Panc1 (cell line): ENCODE measurements at regions not wholly inside any gene's neighbourhood (a gene's known extent, or its start where the extent isn't known, plus 50 kb on each side); places are given as distances from the start of the nearest gene placed in this dataset.

ENCODE experiments used
- ATAC-seq: fragments of 200-7000 bp; cut with Tn5 transposase; 2 replicates; pipeline ENCODE4 v1.9.1; 2020; ENCODE audit warnings: mild to moderate bottlenecking, moderate library complexity
- BruUV-seq: library from RNA; stranded (reverse); fragments of 400-500 nt; replicated peaks from 2 replicates; lab custom pipeline; 2021; lab: Mats Ljungman, UMichigan
- CTCF ChIA-PET: fragments of 300-600 bp; sonication (Branson Sonifier 250); formaldehyde crosslinking; loops from one replicate; lab custom pipeline; 2022; ENCODE audit warnings: antibody characterized with exemption; lab: Charles Lee
- POLR2A ChIA-PET: fragments of 300-600 bp; sonication (Branson Sonifier 250); formaldehyde crosslinking; loops from one replicate; lab custom pipeline; 2022; ENCODE audit warnings: antibody characterized with exemption; lab: Charles Lee
- DNase-seq: peaks from one replicate; pipeline ENCODE4 v3.0.0-alpha.2; 2010; ENCODE audit warnings: low read depth, low spot score
- H3K27ac ChIP-seq: 2 replicates; pipeline ENCODE4 v1.5.1; 2011; ENCODE audit warnings: mild to moderate bottlenecking, low read length, inconsistent platforms
- H3K27me3 ChIP-seq: fragments of 200-500 bp; sonication (Bioruptor generic); 2 replicates; pipeline ENCODE4 v1.6.0; 2014; ENCODE audit warnings: low read length, inconsistent platforms; ENCODE audit not compliant: control insufficient read depth, insufficient read depth
- H3K36me3 ChIP-seq: fragments of 200-500 bp; sonication (Bioruptor generic); 2 replicates; pipeline ENCODE4 v1.5.1; 2014; ENCODE audit warnings: inconsistent platforms, mild to moderate bottlenecking, low read length, moderate library complexity; ENCODE audit not compliant: control insufficient read depth, insufficient read depth
- H3K4me1 ChIP-seq: 2 replicates; pipeline ENCODE4 v1.5.1; 2011; ENCODE audit warnings: inconsistent platforms, mild to moderate bottlenecking, low read length, moderate library complexity; ENCODE audit not compliant: control insufficient read depth, insufficient read depth
- H3K4me3 ChIP-seq, 2 experiments: 2 replicates each; pipeline ENCODE4 v1.5.1; 2011 to 2012; ENCODE audit warnings: low read depth in 2 of 2, low read length in 2 of 2, mild to moderate bottlenecking in 2 of 2, inconsistent platforms in 1 of 2, moderate library complexity in 1 of 2
- H3K9me3 ChIP-seq: fragments of 200-500 bp; sonication (Bioruptor generic); 2 replicates; pipeline ENCODE4 v1.5.1; 2014; ENCODE audit warnings: low read depth, mild to moderate bottlenecking, inconsistent platforms, low read length, moderate library complexity; ENCODE audit not compliant: control insufficient read depth, insufficient read depth
- CTCF ChIP-seq: fragments of 450-650 bp; IDR thresholded peaks from 2 replicates; pipeline ENCODE4 v1.5.1; 2017; ENCODE audit warnings: mild to moderate bottlenecking
- POLR2AphosphoS5 ChIP-seq: IDR thresholded peaks from 2 replicates; pipeline ENCODE4 v1.6.1; 2012; ENCODE audit warnings: mild to moderate bottlenecking, low read depth, low read length, moderate library complexity
- REST ChIP-seq, 2 experiments: IDR thresholded peaks; 2 replicates each; pipeline ENCODE4 v1.6.1; 2011 to 2012; ENCODE audit warnings: low read depth in 2 of 2, control low read depth in 1 of 2, low read length in 1 of 2, mild to moderate bottlenecking in 1 of 2, moderate library complexity in 1 of 2; ENCODE audit not compliant: insufficient read depth in 1 of 2
- SIN3A ChIP-seq: IDR thresholded peaks from 2 replicates; pipeline ENCODE4 v1.6.1; 2012; ENCODE audit warnings: low read depth, mild to moderate bottlenecking, low read length, moderate library complexity, borderline replicate concordance; ENCODE audit not compliant: insufficient read depth
- TCF7L2 ChIP-seq: IDR thresholded peaks from 2 replicates; pipeline ENCODE4 v1.6.1; 2011; ENCODE audit warnings: mild to moderate bottlenecking, low read depth, low read length, inconsistent platforms
- in situ Hi-C: cut with HindIII; loops from 2 replicates; pipeline ENCODE4 v1.10.0; 2016; ENCODE audit warnings: low sequenced_read_pairs, low pct_unique_long_range_greater_than_20kb
- intact Hi-C: fragments of 100-400 bp; cut with micrococcal nuclease; formaldehyde crosslinking; loops from one replicate; pipeline ENCODE4 v1.10.0; 2022; ENCODE audit not compliant: unreplicated experiment

GRCh38 chr12:75628511-75628910 lies 117.1 kb upstream of the KRR1 start:
- TF ChIP-seq SIN3A (no peak), POLR2AphosphoS5 (no peak)
- ChIA-PET POLR2A (no interaction called here), CTCF (interaction anchor here (0.6 kb wide), 1 partner anchor 248 kb away, joined by 3 read pairs; no protein-coding TSS in a partner anchor)
- Histone ChIP-seq H3K4me3 (no peak overlapping the region), H3K27me3 (no peaks in the 10 kb centered on the region), H3K4me1 (peaks cover 3% of the 10 kb centered on the region; the same call in 1 of the 2 replicates), H3K9me3 (peaks cover 20% of the 10 kb centered on the region; the same call in 1 of the 2 replicates), H3K27ac (peak overlapping the region; percentile 81; the same call in 1 of the 2 replicates), H3K36me3 (no peaks in the 10 kb centered on the region)
- DNase-seq = no peak
- no TSS peak for BruUV-seq
- in situ Hi-C loops (no loop called here), intact Hi-C loops (loop anchor here (10.0 kb wide), 1 partner anchor 76 kb away; no protein-coding TSS in a partner anchor)
- no peak for ATAC-seq

- ATAC-seq (peak; percentile 93), DNase-seq (no peak)
- TF ChIP-seq REST (IDR thresholded peaks at IDR 0.05; ENCODE audit: insufficient read depth in 1 of 2, low read depth in 2 of 2, low read length in 1 of 2) (no peak), SIN3A (no peak), TCF7L2 (peak; percentile 50; the same call in 1 of the 2 replicates), CTCF (peak; percentile 51), POLR2AphosphoS5 (no peak)
- H3K4me3 ChIP-seq = no peak overlapping the region
- ChIA-PET POLR2A (interaction anchor here (0.6 kb wide), 1 partner anchor 882 kb away, joined by 3 read pairs; no protein-coding TSS in a partner anchor), CTCF (no interaction called here)
- intact Hi-C loops (loop anchor here (10.0 kb wide), 1 partner anchor 81 kb away; no protein-coding TSS in a partner anchor), in situ Hi-C loops (no loop called here)
- peak overlapping the region; percentile 78 for H3K27ac ChIP-seq
- peaks cover 16% of the 10 kb centered on the region; the same call in 1 of the 2 replicates for H3K9me3 ChIP-seq
- H3K36me3 ChIP-seq = no peaks in the 10 kb centered on the region
- no peaks in the 10 kb centered on the region for H3K27me3 ChIP-seq
- peaks cover under 1% of the 10 kb centered on the region; the same call in 1 of the 2 replicates for H3K4me1 ChIP-seq
- no TSS peak for BruUV-seq
These were observed 112.3 kb upstream of the KRR1 start for GRCh38 chr12:75623631-75624154.

GRCh38 chr12:75622492-75622891 lies 111.1 kb upstream of the KRR1 start:
- Histone ChIP-seq H3K27ac (peak overlapping the region; percentile 78), H3K27me3 (no peaks in the 10 kb centered on the region), H3K4me3 (no peak overlapping the region), H3K9me3 (peaks cover 16% of the 10 kb centered on the region; the same call in 1 of the 2 replicates), H3K4me1 (no peaks in the 10 kb centered on the region), H3K36me3 (no peaks in the 10 kb centered on the region)
- ChIA-PET POLR2A (no interaction called here), CTCF (no interaction called here)
- intact Hi-C loops = loop anchor here (10.0 kb wide), 1 partner anchor 82 kb away; no protein-coding TSS in a partner anchor
- TF ChIP-seq REST (IDR thresholded peaks at IDR 0.05; ENCODE audit: insufficient read depth in 1 of 2, low read depth in 2 of 2, low read length in 1 of 2) (no peak), POLR2AphosphoS5 (no peak), TCF7L2 (no peak), SIN3A (no peak), CTCF (no peak)
- ATAC-seq = no peak
- in situ Hi-C loops = no loop called here
- DNase-seq = no peak
- no TSS peak for BruUV-seq
